IMR-90 (cell line): ENCODE measurements at regions not wholly inside any gene's neighbourhood (a gene's known extent, or its start where the extent isn't known, plus 50 kb on each side); places are given as distances from the start of the nearest gene placed in this dataset.

ENCODE experiments used
- ATAC-seq: fragments of 200-7000 bp; cut with Tn5 transposase; 2 replicates; pipeline ENCODE4 v1.9.1; 2020; ENCODE audit warnings: low read depth, mild to moderate bottlenecking, moderate library complexity
- BruUV-seq: library from RNA; stranded (reverse); fragments of 400-500 nt; replicated peaks from 2 replicates; lab custom pipeline; 2021; lab: Mats Ljungman, UMichigan
- CTCF ChIA-PET: fragments of 300-600 bp; formaldehyde crosslinking; extraction: SDS; loops from one replicate; lab custom pipeline; 2021; ENCODE audit warnings: antibody characterized with exemption; lab: Yijun Ruan, JAX
- POLR2A ChIA-PET: fragments of 300-600 bp; sonication (Branson Sonifier 250); formaldehyde crosslinking; loops from one replicate; lab custom pipeline; 2022; ENCODE audit warnings: antibody characterized with exemption; ENCODE audit not compliant: unreplicated experiment; lab: Charles Lee
- DNase-seq: peaks from one replicate; pipeline ENCODE4 v3.0.0; 2013
- H2AFZ ChIP-seq: replicated peaks from 2 replicates; pipeline ENCODE3; 2013; ENCODE audit warnings: low read length, mild to moderate bottlenecking; ENCODE audit not compliant: poor library complexity
- H2AK5ac ChIP-seq: 2 replicates; pipeline ENCODE4 v1.6.1; 2013; ENCODE audit warnings: low read depth, low read length, inconsistent platforms
- H2AK9ac ChIP-seq: replicated peaks from 2 replicates; pipeline ENCODE3; 2013; ENCODE audit warnings: mild to moderate bottlenecking, low read depth, low read length, moderate library complexity; ENCODE audit not compliant: poor library complexity
- H2BK120ac ChIP-seq: 2 replicates; pipeline ENCODE4 v1.6.1; 2013; ENCODE audit warnings: low read depth, low read length, inconsistent platforms
- H2BK15ac ChIP-seq: 3 replicates; pipeline ENCODE4 v1.6.1; 2013; ENCODE audit warnings: low read depth, low read length, inconsistent platforms
- H2BK20ac ChIP-seq: 2 replicates; pipeline ENCODE4 v1.6.1; 2013; ENCODE audit warnings: low read depth, mild to moderate bottlenecking, inconsistent platforms, low read length, moderate library complexity
- H2BK5ac ChIP-seq: 2 replicates; pipeline ENCODE4 v1.6.1; 2013; ENCODE audit warnings: mild to moderate bottlenecking, low read depth, low read length, inconsistent platforms; ENCODE audit not compliant: poor library complexity, severe bottlenecking
- H3K14ac ChIP-seq: replicated peaks from 2 replicates; pipeline ENCODE4 v1.6.1; 2013; ENCODE audit warnings: low read depth, low read length, inconsistent platforms
- H3K18ac ChIP-seq: 2 replicates; pipeline ENCODE4 v1.6.1; 2013; ENCODE audit warnings: low read depth, low read length, control low read depth
- H3K23ac ChIP-seq: 2 replicates; pipeline ENCODE4 v1.6.1; 2013; ENCODE audit warnings: low read depth, low read length, inconsistent platforms
- H3K27ac ChIP-seq: 2 replicates; pipeline ENCODE4 v1.5.1; 2013; ENCODE audit warnings: mild to moderate bottlenecking, control low read depth, low read length; ENCODE audit not compliant: insufficient read depth
- H3K27me3 ChIP-seq: 2 replicates; pipeline ENCODE4 v1.6.1; 2013; ENCODE audit warnings: low read length; ENCODE audit not compliant: control insufficient read depth, insufficient read depth
- H3K36me3 ChIP-seq: 2 replicates; pipeline ENCODE4 v1.6.1; 2013; ENCODE audit warnings: low read length, mixed read lengths; ENCODE audit not compliant: control insufficient read depth, insufficient read depth
- H3K4ac ChIP-seq: 2 replicates; pipeline ENCODE4 v1.6.1; 2013; ENCODE audit warnings: low read depth, low read length, inconsistent platforms
- H3K4me1 ChIP-seq: 2 replicates; pipeline ENCODE4 v1.6.1; 2013; ENCODE audit warnings: low read length, mixed read lengths; ENCODE audit not compliant: control insufficient read depth, insufficient read depth
- H3K4me2 ChIP-seq: 2 replicates; pipeline ENCODE4 v1.6.1; 2013; ENCODE audit warnings: low read depth, mild to moderate bottlenecking, control low read depth, low read length, moderate library complexity
- H3K4me3 ChIP-seq: 2 replicates; pipeline ENCODE4 v1.5.1; 2013; ENCODE audit warnings: low read depth, mild to moderate bottlenecking, control low read depth, low read length, moderate library complexity; ENCODE audit not compliant: insufficient read depth
- H3K56ac ChIP-seq: 2 replicates; pipeline ENCODE4 v1.6.1; 2013; ENCODE audit warnings: low read length, inconsistent platforms; ENCODE audit not compliant: insufficient read depth; ENCODE audit errors: extremely low read depth
- H3K79me1 ChIP-seq, 2 experiments: 2 replicates each; pipeline ENCODE4 v1.6.1; 2013; ENCODE audit warnings: low read length in 2 of 2, inconsistent platforms in 1 of 2, low read depth in 1 of 2
- H3K9ac ChIP-seq: 2 replicates; pipeline ENCODE4 v1.6.1; 2013; ENCODE audit warnings: low read depth, low read length, control low read depth
- H3K9me1 ChIP-seq: 2 replicates; pipeline ENCODE4 v1.6.1; 2013; ENCODE audit warnings: low read length, inconsistent platforms; ENCODE audit not compliant: insufficient read depth
- H3K9me3 ChIP-seq: 2 replicates; pipeline ENCODE4 v1.6.1; 2013; ENCODE audit warnings: low read length; ENCODE audit not compliant: control insufficient read depth, insufficient read depth
- H4K20me1 ChIP-seq: 2 replicates; pipeline ENCODE4 v1.6.1; 2013; ENCODE audit warnings: low read length, inconsistent platforms; ENCODE audit not compliant: insufficient read depth
- H4K5ac ChIP-seq: 2 replicates; pipeline ENCODE4 v1.6.1; 2013; ENCODE audit warnings: mild to moderate bottlenecking, low read depth, low read length, control low read depth
- H4K8ac ChIP-seq, 2 experiments: 2 replicates each; pipeline ENCODE4 v1.6.1; 2013; ENCODE audit warnings: low read depth in 2 of 2, low read length in 2 of 2, control low read depth in 1 of 2, inconsistent platforms in 1 of 2
- H4K91ac ChIP-seq: 2 replicates; pipeline ENCODE4 v1.6.1; 2013; ENCODE audit warnings: low read depth, low read length, inconsistent platforms; ENCODE audit not compliant: insufficient read depth
- BHLHE40 ChIP-seq: fragments of 150-350 bp; IDR thresholded peaks from 2 replicates; pipeline ENCODE4 v1.6.1; 2016; ENCODE audit warnings: mild to moderate bottlenecking, low read depth, low read length
- CEBPB ChIP-seq: IDR thresholded peaks from 2 replicates; pipeline ENCODE4 v1.6.1; 2012; ENCODE audit warnings: low read depth, low read length, improper control_type of control experiment
- CHD1 ChIP-seq: IDR thresholded peaks from 2 replicates; pipeline ENCODE4 v1.6.1; 2012; ENCODE audit warnings: low read depth, low read length, improper control_type of control experiment
- FOS ChIP-seq: fragments of 150-350 bp; IDR thresholded peaks from 2 replicates; pipeline ENCODE4 v1.6.1; 2016; ENCODE audit warnings: low read depth, low read length
- MAFK ChIP-seq: IDR thresholded peaks from 2 replicates; pipeline ENCODE4 v1.6.1; 2012; ENCODE audit warnings: low read depth, low read length, improper control_type of control experiment
- MXI1 ChIP-seq: IDR thresholded peaks from 2 replicates; pipeline ENCODE4 v1.6.1; 2012; ENCODE audit warnings: low read depth, mild to moderate bottlenecking, low read length, moderate library complexity, borderline replicate concordance
- NFE2L2 ChIP-seq: fragments of 150-350 bp; IDR thresholded peaks from 2 replicates; pipeline ENCODE4 v1.6.1; 2016; ENCODE audit warnings: low read depth, mild to moderate bottlenecking, low read length
- RAD21 ChIP-seq: IDR thresholded peaks from 2 replicates; pipeline ENCODE4 v1.6.1; 2012; ENCODE audit warnings: low read length, improper control_type of control experiment
- RCOR1 ChIP-seq: IDR thresholded peaks from 2 replicates; pipeline ENCODE4 v1.6.1; 2012; ENCODE audit warnings: mild to moderate bottlenecking, low read length, improper control_type of control experiment; ENCODE audit not compliant: insufficient replicate concordance
- SMC3 ChIP-seq: fragments of 150-350 bp; IDR thresholded peaks from 2 replicates; pipeline ENCODE4 v1.6.1; 2016; ENCODE audit warnings: low read depth, mild to moderate bottlenecking, antibody characterized with exemption, low read length, moderate library complexity
- WGBS, 2 experiments: methylation state at CpG; one replicate each; pipeline versions ENCODE4 v1.1.5 to v1.1.7; 2013; ENCODE audit warnings: missing lambda C conversion rate in 2 of 2; ENCODE audit not compliant: insufficient read length in 1 of 2; ENCODE audit errors: extremely low coverage in 2 of 2; 5-methylcytosine and 5-hydroxymethylcytosine counted together
- dilution Hi-C: fragments of 300-500 bp; cut with HindIII; formaldehyde crosslinking; loops from one replicate; pipeline ENCODE4 v1.14.3; 2018; ENCODE audit warnings: low sequenced_read_pairs; ENCODE audit not compliant: unreplicated experiment
- in situ Hi-C: fragments of 300-500 bp; cut with MboI; formaldehyde crosslinking; loops from 3 replicates; pipeline ENCODE4 v1.14.3; 2019; ENCODE audit warnings: low sequenced_read_pairs, inconsistent platforms, mixed read lengths
- intact Hi-C: fragments of 100-400 bp; cut with micrococcal nuclease; formaldehyde crosslinking; loops from 2 replicates; pipeline ENCODE4 v1.10.0; 2022
- TF ChIP-seq, protein P1 (sequence below): fragments of 150-350 bp; IDR thresholded peaks from 2 replicates; pipeline ENCODE4 v1.6.1; 2016; ENCODE audit warnings: low read depth, mild to moderate bottlenecking, low read length, moderate library complexity, borderline replicate concordance
- TF ChIP-seq, protein P2 (sequence below): fragments of 150-350 bp; IDR thresholded peaks from 2 replicates; pipeline ENCODE4 v1.6.1; 2017; ENCODE audit warnings: mild to moderate bottlenecking, antibody characterized with exemption, low read length, low read depth

DNA sequence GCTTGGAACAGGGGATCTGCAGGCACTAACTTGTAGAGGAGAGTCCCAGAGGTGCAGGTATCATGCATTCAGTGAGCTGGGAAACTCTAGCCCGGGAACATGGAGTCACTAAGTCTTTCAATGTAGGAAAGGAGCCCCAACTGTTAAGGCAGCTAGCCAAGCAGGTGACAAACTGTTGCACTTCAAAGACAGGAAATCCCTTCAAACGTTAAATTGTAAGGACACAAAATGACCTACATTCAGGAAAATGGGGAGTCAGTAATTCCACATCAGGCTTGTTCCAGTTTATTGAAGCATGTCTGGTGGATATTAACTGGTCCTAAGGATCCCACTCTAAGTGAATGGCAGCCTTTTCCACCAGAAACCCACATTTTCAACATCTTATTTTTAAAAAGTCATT, 364.5 kb downstream of the MTX2 start:
- Histone ChIP-seq H2BK15ac (no peak overlapping the region), H2AFZ (no peak overlapping the region), H3K36me3 (no peaks in the 10 kb centered on the region), H4K20me1 (no peaks in the 10 kb centered on the region), H2AK5ac (no peak overlapping the region), H2BK20ac (no peak overlapping the region), H3K9me1 (no peaks in the 10 kb centered on the region), H2BK120ac (no peak overlapping the region), H3K23ac (no peak overlapping the region), H3K4me3 (no peak overlapping the region), H3K14ac (no peak overlapping the region), H3K56ac (no peak overlapping the region), H2BK5ac (no peak overlapping the region), H3K9ac (no peak overlapping the region), H4K91ac (no peak overlapping the region), H4K5ac (no peak overlapping the region), H3K27ac (no peak overlapping the region), H3K27me3 (peaks cover 27% of the 10 kb centered on the region), H3K4me1 (no peaks in the 10 kb centered on the region), H3K4me2 (no peak overlapping the region), H3K18ac (no peak overlapping the region), H4K8ac (no peak overlapping the region), H3K79me1 (no peaks in the 10 kb centered on the region), H2AK9ac (no peak overlapping the region), H3K4ac (no peak overlapping the region), H3K9me3 (no peaks in the 10 kb centered on the region)
- intact Hi-C loops (no loop called here), dilution Hi-C loops (no loop called here), in situ Hi-C loops (loop anchor here (10.0 kb wide), 1 partner anchor 179 kb away; no protein-coding TSS in a partner anchor)
- BruUV-seq = no TSS peak
- ChIA-PET POLR2A (no interaction called here), CTCF (no interaction called here)
- no peak for DNase-seq
- TF ChIP-seq, protein P1, sequence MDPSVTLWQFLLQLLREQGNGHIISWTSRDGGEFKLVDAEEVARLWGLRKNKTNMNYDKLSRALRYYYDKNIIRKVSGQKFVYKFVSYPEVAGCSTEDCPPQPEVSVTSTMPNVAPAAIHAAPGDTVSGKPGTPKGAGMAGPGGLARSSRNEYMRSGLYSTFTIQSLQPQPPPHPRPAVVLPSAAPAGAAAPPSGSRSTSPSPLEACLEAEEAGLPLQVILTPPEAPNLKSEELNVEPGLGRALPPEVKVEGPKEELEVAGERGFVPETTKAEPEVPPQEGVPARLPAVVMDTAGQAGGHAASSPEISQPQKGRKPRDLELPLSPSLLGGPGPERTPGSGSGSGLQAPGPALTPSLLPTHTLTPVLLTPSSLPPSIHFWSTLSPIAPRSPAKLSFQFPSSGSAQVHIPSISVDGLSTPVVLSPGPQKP = no peak
- TF ChIP-seq, protein P2, sequence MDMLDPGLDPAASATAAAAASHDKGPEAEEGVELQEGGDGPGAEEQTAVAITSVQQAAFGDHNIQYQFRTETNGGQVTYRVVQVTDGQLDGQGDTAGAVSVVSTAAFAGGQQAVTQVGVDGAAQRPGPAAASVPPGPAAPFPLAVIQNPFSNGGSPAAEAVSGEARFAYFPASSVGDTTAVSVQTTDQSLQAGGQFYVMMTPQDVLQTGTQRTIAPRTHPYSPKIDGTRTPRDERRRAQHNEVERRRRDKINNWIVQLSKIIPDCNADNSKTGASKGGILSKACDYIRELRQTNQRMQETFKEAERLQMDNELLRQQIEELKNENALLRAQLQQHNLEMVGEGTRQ = no peak
- TF ChIP-seq RCOR1 = no peak
- no peak for TF ChIP-seq FOS
- no peak for TF ChIP-seq CEBPB
- no peak for TF ChIP-seq CHD1
- no peak for TF ChIP-seq NFE2L2
- TF ChIP-seq MAFK = no peak
- no peak for TF ChIP-seq MXI1
- no peak for TF ChIP-seq BHLHE40
- TF ChIP-seq SMC3 = no peak
- TF ChIP-seq RAD21 = no peak
- ATAC-seq = no peak
- no CpG with 5 or more reads among the region's 2 CpGs for WGBS, 2 experiments
